SK-N-SH treated with all-trans-retinoic acid at 6 μM for 48 hours (cell line): ENCODE measurements at regions not wholly inside any gene's neighbourhood (a gene's known extent, or its start where the extent isn't known, plus 50 kb on each side); places are given as distances from the start of the nearest gene placed in this dataset.

Experiments used
- ARNTL ChIP-seq: fragments of 450-650 bp; formaldehyde crosslinking; IDR thresholded peaks from 2 replicates; pipeline ENCODE4 v1.5.0; 2020; ENCODE audit warnings: low read depth, mild to moderate bottlenecking, moderate library complexity, borderline replicate concordance
- PATZ1 ChIP-seq: fragments of 250-450 bp; sonication (Bioruptor Pico); IDR thresholded peaks from 2 replicates; pipeline ENCODE4 v1.8.0; 2020; ENCODE audit warnings: mild to moderate bottlenecking, moderate library complexity, borderline replicate concordance
- PPARA ChIP-seq: fragments of 250-450 bp; sonication (Bioruptor Pico); IDR thresholded peaks from 2 replicates; pipeline ENCODE4 v1.5.0; 2020; ENCODE audit warnings: mild to moderate bottlenecking, borderline replicate concordance
- RARB ChIP-seq: fragments of 250-450 bp; sonication (Bioruptor Pico); IDR thresholded peaks from 2 replicates; pipeline ENCODE4 v1.8.0; 2021; ENCODE audit warnings: mild to moderate bottlenecking, moderate library complexity
- SNAI2 ChIP-seq: fragments of 250-450 bp; sonication (Bioruptor Pico); IDR thresholded peaks from 2 replicates; pipeline ENCODE4 v1.5.0; 2020; ENCODE audit warnings: mild to moderate bottlenecking, moderate library complexity
- ZFP30 ChIP-seq: fragments of 450-650 bp; formaldehyde crosslinking; IDR thresholded peaks from 2 replicates; pipeline ENCODE4 v1.5.0; 2022; ENCODE audit warnings: mild to moderate bottlenecking, moderate library complexity
- ZNF8 ChIP-seq: fragments of 450-650 bp; formaldehyde crosslinking; IDR thresholded peaks from 2 replicates; pipeline ENCODE4 v1.5.0; 2020; ENCODE audit warnings: mild to moderate bottlenecking, moderate library complexity

- no peak for TF ChIP-seq ZNF8 (CRISPR knock-in tag)
- TF ChIP-seq ARNTL (CRISPR knock-in tag), result no peak
- TF ChIP-seq PPARA, result no peak
- no peak for TF ChIP-seq PATZ1 (CRISPR knock-in tag)
- TF ChIP-seq ZFP30, result no peak
- no peak for TF ChIP-seq RARB (CRISPR knock-in tag)
- no peak for TF ChIP-seq SNAI2 (CRISPR knock-in tag)
Observed at GRCh38 chr2:192315543-192315942, 120.8 kb upstream of the TMEFF2 start.
